DOHH2 (cell line): ENCODE measurements at regions not wholly inside any gene's neighbourhood (a gene's known extent, or its start where the extent isn't known, plus 50 kb on each side); places are given as distances from the start of the nearest gene placed in this dataset.
"Not testable (repeated sequence)": the region's sequence is repeated elsewhere in the genome, so short reads cannot be mapped to it uniquely, and the experiment has no call there.

Experiments
- H3F3A ChIP-seq: fragments of 200-600 bp; sonication (generic), shearing (Covaris generic); 2 replicates; pipeline ENCODE4 v1.6.0; 2016; ENCODE audit warnings: antibody characterized with exemption, mild to moderate bottlenecking; ENCODE audit not compliant: control insufficient read depth, insufficient read depth
- H3K27ac ChIP-seq: fragments of 200-600 bp; sonication (generic); 2 replicates; pipeline ENCODE4 v1.5.1; 2014; ENCODE audit warnings: low read depth, mild to moderate bottlenecking, low read length, moderate library complexity
- H3K27me3 ChIP-seq: fragments of 200-600 bp; sonication (generic); 2 replicates; pipeline ENCODE4 v1.6.1; 2014; ENCODE audit warnings: mild to moderate bottlenecking, low read length, mixed read lengths; ENCODE audit not compliant: control insufficient read depth
- H3K36me3 ChIP-seq: fragments of 200-600 bp; sonication (generic); 2 replicates; pipeline ENCODE4 v1.6.1; 2014; ENCODE audit warnings: mild to moderate bottlenecking, low read length, moderate library complexity, mixed read lengths; ENCODE audit not compliant: control insufficient read depth
- H3K4me1 ChIP-seq: fragments of 200-600 bp; sonication (generic); 2 replicates; pipeline ENCODE4 v1.6.1; 2014; ENCODE audit warnings: mild to moderate bottlenecking, low read length, mixed read lengths; ENCODE audit not compliant: control insufficient read depth
- H3K4me2 ChIP-seq: fragments of 200-600 bp; sonication (generic); 2 replicates; pipeline ENCODE4 v1.6.0; 2014; ENCODE audit warnings: mild to moderate bottlenecking, low read length, moderate library complexity
- H3K4me3 ChIP-seq: fragments of 200-600 bp; sonication (generic); 2 replicates; pipeline ENCODE4 v1.5.1; 2014; ENCODE audit warnings: mild to moderate bottlenecking, low read length, mixed read lengths
- H3K79me2 ChIP-seq: fragments of 200-600 bp; sonication (generic); 2 replicates; pipeline ENCODE4 v1.6.1; 2014; ENCODE audit warnings: mild to moderate bottlenecking, low read length, mixed read lengths; ENCODE audit not compliant: control insufficient read depth
- H3K9me2 ChIP-seq: fragments of 200-600 bp; sonication (generic); replicated peaks from 2 replicates; pipeline ENCODE4 v1.6.1; 2014; ENCODE audit warnings: mild to moderate bottlenecking, low read length, mixed read lengths; ENCODE audit not compliant: control insufficient read depth
- H3K9me3 ChIP-seq: fragments of 200-600 bp; sonication (generic); 2 replicates; pipeline ENCODE4 v1.6.1; 2014; ENCODE audit warnings: antibody characterized with exemption, low read length, mixed read lengths; ENCODE audit not compliant: control insufficient read depth, insufficient read depth
- H4K20me1 ChIP-seq: fragments of 200-600 bp; sonication (generic); 2 replicates; pipeline ENCODE4 v1.6.0; 2014; ENCODE audit warnings: low read depth, mild to moderate bottlenecking, antibody characterized with exemption, low read length, moderate library complexity; ENCODE audit not compliant: control insufficient read depth, insufficient read depth
- CTCF ChIP-seq: fragments of 200-600 bp; sonication (generic); IDR thresholded peaks from one replicate; pipeline ENCODE4 v1.5.1; 2014; ENCODE audit warnings: antibody characterized with exemption, mild to moderate bottlenecking, low read depth, low read length; ENCODE audit not compliant: poor library complexity, severe bottlenecking
- EZH2phosphoT487 ChIP-seq: fragments of 200-600 bp; sonication (generic); IDR thresholded peaks from 2 replicates; pipeline ENCODE4 v1.6.1; 2017; ENCODE audit warnings: borderline replicate concordance, mild to moderate bottlenecking, antibody characterized with exemption, low read length, moderate library complexity, mixed read lengths

- Histone ChIP-seq H3K79me2 (no peaks in the 10 kb centered on the region), H3K9me2 (no peaks in the 10 kb centered on the region), H3K36me3 (no peaks in the 10 kb centered on the region), H3K4me1 (no peaks in the 10 kb centered on the region), H3F3A (no peaks in the 10 kb centered on the region), H4K20me1 (no peaks in the 10 kb centered on the region), H3K4me2 (no peak overlapping the region), H3K9me3 (no peaks in the 10 kb centered on the region), H3K27ac (no peak overlapping the region), H3K4me3 (no peak overlapping the region), H3K27me3 (no peaks in the 10 kb centered on the region)
- TF ChIP-seq EZH2phosphoT487 = no peak
- TF ChIP-seq CTCF = no peak
Observed at GRCh38 chr3:78087134-78087533, 1047.2 kb downstream of the ROBO2 start.

GRCh38 chr3:78088006-78088405 lies 1048.1 kb downstream of the ROBO2 start:
- Histone ChIP-seq H3K27ac (no peak overlapping the region), H3K79me2 (no peaks in the 10 kb centered on the region), H3F3A (no peaks in the 10 kb centered on the region), H3K4me3 (no peak overlapping the region), H3K4me2 (no peak overlapping the region), H3K9me2 (no peaks in the 10 kb centered on the region), H3K4me1 (no peaks in the 10 kb centered on the region), H3K27me3 (no peaks in the 10 kb centered on the region), H3K9me3 (no peaks in the 10 kb centered on the region), H4K20me1 (no peaks in the 10 kb centered on the region), H3K36me3 (no peaks in the 10 kb centered on the region)
- TF ChIP-seq CTCF (no peak), EZH2phosphoT487 (no peak)

- H3K79me2 ChIP-seq = no peaks in the 10 kb centered on the region
- H3F3A ChIP-seq = no peaks in the 10 kb centered on the region
- TF ChIP-seq CTCF = no peak
- no peak for TF ChIP-seq EZH2phosphoT487
- H3K4me3 ChIP-seq = no peak overlapping the region
- no peak overlapping the region for H3K27ac ChIP-seq
- no peaks in the 10 kb centered on the region for H3K27me3 ChIP-seq
- H3K4me2 ChIP-seq = no peak overlapping the region
- no peaks in the 10 kb centered on the region for H3K36me3 ChIP-seq
- H3K9me2 ChIP-seq = no peaks in the 10 kb centered on the region
- H3K9me3 ChIP-seq = no peaks in the 10 kb centered on the region
- no peaks in the 10 kb centered on the region for H4K20me1 ChIP-seq
- H3K4me1 ChIP-seq = no peaks in the 10 kb centered on the region
Observed at GRCh38 chr3:78090382-78090781, 1050.5 kb downstream of the ROBO2 start.

GRCh38 chr3:78091478-78092119 lies 1051.7 kb downstream of the ROBO2 start:
- Histone ChIP-seq H3K4me3 (no peak overlapping the region), H3K27me3 (no peaks in the 10 kb centered on the region), H3K36me3 (no peaks in the 10 kb centered on the region), H3K9me2 (no peaks in the 10 kb centered on the region), H4K20me1 (no peaks in the 10 kb centered on the region), H3K9me3 (no peaks in the 10 kb centered on the region), H3K4me1 (no peaks in the 10 kb centered on the region), H3K4me2 (no peak overlapping the region), H3F3A (no peaks in the 10 kb centered on the region), H3K79me2 (no peaks in the 10 kb centered on the region), H3K27ac (no peak overlapping the region)
- no peak for TF ChIP-seq EZH2phosphoT487

GRCh38 chr3:78092574-78092973 lies 1052.7 kb downstream of the ROBO2 start:
- H3K4me2 ChIP-seq, H3K27ac ChIP-seq, H3K27me3 ChIP-seq, H3F3A ChIP-seq, H3K36me3 ChIP-seq, H3K4me3 ChIP-seq, H4K20me1 ChIP-seq, H3K79me2 ChIP-seq, H3K9me2 ChIP-seq, H3K9me3 ChIP-seq, H3K4me1 ChIP-seq: not testable (repeated sequence)
